ENCODE measurements at regions not wholly inside any gene's neighbourhood (a gene's known extent, or its start where the extent isn't known, plus 50 kb on each side); places are given as distances from the start of the nearest gene placed in this dataset.
A peak's percentile ranks its signal among the peaks of the same experiment; 100 is the strongest.

- Histone ChIP-seq H3K27me3 (ENCODE audit: control insufficient read depth, insufficient read depth, low read length) (no peaks in the 10 kb centered on the region), H3K9me3 (ENCODE audit: control insufficient read depth, low read depth, low read length) (no peaks in the 10 kb centered on the region), H3K4me1 (ENCODE audit: control insufficient read depth, insufficient read depth, low read length) (peaks cover 29% of the 10 kb centered on the region), H3K4me3 (ENCODE audit: low read length) (no peak overlapping the region), H3K36me3 (ENCODE audit: control insufficient read depth, insufficient read depth, low read length) (no peaks in the 10 kb centered on the region), H3K27ac (ENCODE audit: low read length) (peak overlapping the region; percentile 70)
- 19% methylated on average over 2 of the region's 4 CpGs for WGBS (ENCODE audit: insufficient coverage, low lambda C conversion rate)
- peak; percentile 72 to 90 for DNase-seq
Observed at GRCh38 chr7:28309704-28310459, 102.4 kb upstream of the CREB5 start.

- WGBS (ENCODE audit: insufficient coverage, low lambda C conversion rate) = 71% methylated on average over 5 of the region's 6 CpGs
- no peak overlapping the region for H3K4me3 ChIP-seq (ENCODE audit: low read length)
- no peaks in the 10 kb centered on the region for H3K9me3 ChIP-seq (ENCODE audit: control insufficient read depth, low read depth, low read length)
- peak overlapping the region; percentile 70 for H3K27ac ChIP-seq (ENCODE audit: low read length)
- no peaks in the 10 kb centered on the region for H3K36me3 ChIP-seq (ENCODE audit: control insufficient read depth, insufficient read depth, low read length)
- DNase-seq = no peak
- no peaks in the 10 kb centered on the region for H3K27me3 ChIP-seq (ENCODE audit: control insufficient read depth, insufficient read depth, low read length)
- peaks cover 29% of the 10 kb centered on the region for H3K4me1 ChIP-seq (ENCODE audit: control insufficient read depth, insufficient read depth, low read length)
Observed at GRCh38 chr7:28310460-28310848, 101.9 kb upstream of the CREB5 start.

- H3K27ac ChIP-seq (ENCODE audit: low read length) = no peak overlapping the region
- H3K9me3 ChIP-seq (ENCODE audit: control insufficient read depth, low read depth, low read length) = no peaks in the 10 kb centered on the region
- H3K4me3 ChIP-seq (ENCODE audit: low read length) = no peak overlapping the region
- H3K27me3 ChIP-seq (ENCODE audit: control insufficient read depth, insufficient read depth, low read length) = no peaks in the 10 kb centered on the region
- no peaks in the 10 kb centered on the region for H3K36me3 ChIP-seq (ENCODE audit: control insufficient read depth, insufficient read depth, low read length)
- 90% methylated on average over 2 of the region's 12 CpGs for WGBS (ENCODE audit: insufficient coverage, low lambda C conversion rate)
- no peak for DNase-seq
- H3K4me1 ChIP-seq (ENCODE audit: control insufficient read depth, insufficient read depth, low read length) = peaks cover 29% of the 10 kb centered on the region
Observed at GRCh38 chr7:28311670-28312069, 100.6 kb upstream of the CREB5 start.

DNA sequence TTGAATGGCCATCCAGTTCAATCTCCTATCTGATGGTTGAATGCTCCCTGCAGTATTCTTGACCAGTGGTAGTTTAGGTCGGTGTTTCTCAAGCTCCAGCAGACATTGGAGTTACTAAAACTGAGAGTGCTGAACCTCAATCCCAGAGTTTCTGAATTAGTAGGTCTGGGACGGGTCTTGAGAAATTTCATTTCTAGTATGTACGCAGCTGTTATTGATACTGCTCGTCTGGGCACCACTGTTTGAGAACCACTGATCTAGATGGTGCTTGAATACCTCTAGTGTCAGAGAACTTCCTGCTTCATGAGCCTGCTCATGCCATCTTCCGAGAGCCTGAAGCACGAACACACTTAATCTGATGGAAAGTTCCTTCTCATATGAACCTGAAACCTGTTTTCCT is 99.4 kb upstream of the CREB5 start:
- DNase-seq = no peak
- Histone ChIP-seq H3K4me1 (ENCODE audit: control insufficient read depth, insufficient read depth, low read length) (peaks cover 29% of the 10 kb centered on the region), H3K27me3 (ENCODE audit: control insufficient read depth, insufficient read depth, low read length) (no peaks in the 10 kb centered on the region), H3K36me3 (ENCODE audit: control insufficient read depth, insufficient read depth, low read length) (no peaks in the 10 kb centered on the region), H3K4me3 (ENCODE audit: low read length) (no peak overlapping the region), H3K9me3 (ENCODE audit: control insufficient read depth, low read depth, low read length) (no peaks in the 10 kb centered on the region), H3K27ac (ENCODE audit: low read length) (no peak overlapping the region)
- WGBS (ENCODE audit: insufficient coverage, low lambda C conversion rate) = 92% methylated on average over 2 of the region's 6 CpGs

DNA sequence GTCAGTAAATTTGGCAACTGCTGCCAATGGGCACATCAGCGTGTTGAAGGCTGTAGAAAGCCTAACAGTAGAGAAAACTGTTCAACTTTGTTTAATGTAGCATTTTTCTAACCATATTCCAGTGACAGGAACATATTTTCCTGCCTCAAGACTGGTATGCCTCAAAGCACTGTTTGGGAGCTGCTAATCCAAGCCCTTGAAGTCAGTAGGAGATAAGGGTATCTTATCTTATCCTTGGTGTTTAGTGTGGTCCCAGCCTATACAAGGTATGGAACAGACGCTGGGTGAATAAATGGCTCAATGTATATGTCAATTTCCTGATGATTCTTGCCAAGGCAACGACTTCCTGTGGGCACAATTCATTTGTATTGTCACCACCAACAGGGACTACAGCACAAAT is 97.5 kb upstream of the CREB5 start:
- Histone ChIP-seq H3K4me1 (ENCODE audit: control insufficient read depth, insufficient read depth, low read length) (peaks cover 23% of the 10 kb centered on the region), H3K36me3 (ENCODE audit: control insufficient read depth, insufficient read depth, low read length) (no peaks in the 10 kb centered on the region), H3K27me3 (ENCODE audit: control insufficient read depth, insufficient read depth, low read length) (no peaks in the 10 kb centered on the region), H3K27ac (ENCODE audit: low read length) (no peak overlapping the region), H3K4me3 (ENCODE audit: low read length) (no peak overlapping the region), H3K9me3 (ENCODE audit: control insufficient read depth, low read depth, low read length) (no peaks in the 10 kb centered on the region)
- DNase-seq = no peak
- no CpG with 5 or more reads among the region's 3 CpGs for WGBS (ENCODE audit: insufficient coverage, low lambda C conversion rate)

GRCh38 chr7:28315565-28316410 is 96.5 kb upstream of the CREB5 start:
- H3K27me3 ChIP-seq (ENCODE audit: control insufficient read depth, insufficient read depth, low read length) = no peaks in the 10 kb centered on the region
- no peaks in the 10 kb centered on the region for H3K36me3 ChIP-seq (ENCODE audit: control insufficient read depth, insufficient read depth, low read length)
- no peak overlapping the region for H3K4me3 ChIP-seq (ENCODE audit: low read length)
- H3K4me1 ChIP-seq (ENCODE audit: control insufficient read depth, insufficient read depth, low read length) = peaks cover 14% of the 10 kb centered on the region
- no peak overlapping the region for H3K27ac ChIP-seq (ENCODE audit: low read length)
- no peak for DNase-seq
- H3K9me3 ChIP-seq (ENCODE audit: control insufficient read depth, low read depth, low read length) = no peaks in the 10 kb centered on the region
- 44% methylated on average over 1 of the region's 16 CpGs for WGBS (ENCODE audit: insufficient coverage, low lambda C conversion rate)

GRCh38 chr7:28316489-28316888 is 95.8 kb upstream of the CREB5 start:
- no CpG with 5 or more reads among the region's 3 CpGs for WGBS (ENCODE audit: insufficient coverage, low lambda C conversion rate)
- H3K4me3 ChIP-seq (ENCODE audit: low read length) = no peak overlapping the region
- H3K36me3 ChIP-seq (ENCODE audit: control insufficient read depth, insufficient read depth, low read length) = no peaks in the 10 kb centered on the region
- H3K9me3 ChIP-seq (ENCODE audit: control insufficient read depth, low read depth, low read length) = no peaks in the 10 kb centered on the region
- H3K4me1 ChIP-seq (ENCODE audit: control insufficient read depth, insufficient read depth, low read length) = peaks cover 8% of the 10 kb centered on the region
- H3K27ac ChIP-seq (ENCODE audit: low read length) = no peak overlapping the region
- DNase-seq = no peak
- no peaks in the 10 kb centered on the region for H3K27me3 ChIP-seq (ENCODE audit: control insufficient read depth, insufficient read depth, low read length)

GRCh38 chr7:28318101-28318762 is 94.1 kb upstream of the CREB5 start:
- Histone ChIP-seq H3K4me1 (ENCODE audit: control insufficient read depth, insufficient read depth, low read length) (peaks cover 2% of the 10 kb centered on the region), H3K36me3 (ENCODE audit: control insufficient read depth, insufficient read depth, low read length) (no peaks in the 10 kb centered on the region), H3K27me3 (ENCODE audit: control insufficient read depth, insufficient read depth, low read length) (no peaks in the 10 kb centered on the region), H3K27ac (ENCODE audit: low read length) (no peak overlapping the region), H3K9me3 (ENCODE audit: control insufficient read depth, low read depth, low read length) (no peaks in the 10 kb centered on the region), H3K4me3 (ENCODE audit: low read length) (no peak overlapping the region)
- WGBS (ENCODE audit: insufficient coverage, low lambda C conversion rate) = no CpG with 5 or more reads among the region's 3 CpGs
- no peak for DNase-seq

DNA sequence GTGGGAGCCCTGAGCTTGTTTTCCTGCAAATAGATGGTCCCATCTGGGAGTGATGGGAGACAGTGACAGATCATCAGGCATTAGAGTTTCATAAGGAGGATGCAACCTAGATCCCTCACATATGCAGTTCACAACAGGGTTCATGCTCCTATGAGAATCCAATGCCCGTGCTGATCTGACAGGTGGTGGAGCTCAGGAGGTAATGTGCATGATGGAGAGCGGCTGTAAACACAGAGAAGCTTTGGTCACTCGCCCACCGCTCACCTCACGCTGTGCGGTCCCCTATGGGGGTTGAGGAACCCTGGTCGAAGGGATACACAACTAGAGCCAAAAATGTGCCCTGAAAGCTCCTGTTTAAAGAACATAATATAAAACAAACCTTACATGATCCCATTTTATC is 88.5 kb upstream of the CREB5 start:
- H3K27ac ChIP-seq (ENCODE audit: low read length) = no peak overlapping the region
- no peaks in the 10 kb centered on the region for H3K36me3 ChIP-seq (ENCODE audit: control insufficient read depth, insufficient read depth, low read length)
- no peak overlapping the region for H3K4me3 ChIP-seq (ENCODE audit: low read length)
- no peaks in the 10 kb centered on the region for H3K4me1 ChIP-seq (ENCODE audit: control insufficient read depth, insufficient read depth, low read length)
- H3K27me3 ChIP-seq (ENCODE audit: control insufficient read depth, insufficient read depth, low read length) = no peaks in the 10 kb centered on the region
- H3K9me3 ChIP-seq (ENCODE audit: control insufficient read depth, low read depth, low read length) = no peaks in the 10 kb centered on the region
- no CpG with 5 or more reads among the region's 7 CpGs for WGBS (ENCODE audit: insufficient coverage, low lambda C conversion rate)
- DNase-seq = no peak

- H3K9me3 ChIP-seq (ENCODE audit: control insufficient read depth, low read depth, low read length) = no peaks in the 10 kb centered on the region
- WGBS (ENCODE audit: insufficient coverage, low lambda C conversion rate) = 67% methylated on average over 2 of the region's 2 CpGs
- no peaks in the 10 kb centered on the region for H3K4me1 ChIP-seq (ENCODE audit: control insufficient read depth, insufficient read depth, low read length)
- no peaks in the 10 kb centered on the region for H3K27me3 ChIP-seq (ENCODE audit: control insufficient read depth, insufficient read depth, low read length)
- no peak overlapping the region for H3K27ac ChIP-seq (ENCODE audit: low read length)
- DNase-seq = no peak
- H3K36me3 ChIP-seq (ENCODE audit: control insufficient read depth, insufficient read depth, low read length) = no peaks in the 10 kb centered on the region
- H3K4me3 ChIP-seq (ENCODE audit: low read length) = no peak overlapping the region
Observed at GRCh38 chr7:28328146-28328545, 84.2 kb upstream of the CREB5 start.

All from large intestine (tissue), 3 donors.